GM12878 (cell line): ENCODE measurements at regions not wholly inside any gene's neighbourhood (a gene's known extent, or its start where the extent isn't known, plus 50 kb on each side); places are given as distances from the start of the nearest gene placed in this dataset.
"Not testable (repeated sequence)": the region's sequence is repeated elsewhere in the genome, so short reads cannot be mapped to it uniquely, and the experiment has no call there.

Source experiments
- ATAC-seq: fragments of 200-7000 bp; cut with Tn5 transposase; 3 replicates; pipeline ENCODE4 v1.9.1; 2020; ENCODE audit warnings: mild to moderate bottlenecking, moderate library complexity
- BruUV-seq: library from RNA; stranded (reverse); fragments of 400-500 nt; replicated peaks from 2 replicates; lab custom pipeline; 2021; lab: Mats Ljungman, UMichigan
- CTCF ChIA-PET: fragments of 300-600 bp; sonication (Branson Sonifier 250); formaldehyde crosslinking; extraction: SDS; loops from one replicate; lab custom pipeline; 2021; ENCODE audit warnings: inconsistent platforms; lab: Yijun Ruan, JAX
- POLR2A ChIA-PET: fragments of 350-600 bp; formaldehyde crosslinking; extraction: SDS; loops from one replicate; lab custom pipeline; 2021; ENCODE audit warnings: inconsistent platforms; lab: Charles Lee
- RAD21 ChIA-PET: fragments of 300-600 bp; sonication (Branson Sonifier 250); formaldehyde crosslinking; loops from one replicate; lab custom pipeline; 2023; ENCODE audit warnings: antibody characterized with exemption; ENCODE audit not compliant: unreplicated experiment; lab: Charles Lee
- SMC1A ChIA-PET: fragments of 300-600 bp; sonication (Branson Sonifier 250); formaldehyde crosslinking; loops from one replicate; lab custom pipeline; 2023; ENCODE audit not compliant: unreplicated experiment, uncharacterized antibody; lab: Charles Lee
- DNase-seq: peaks from one replicate; pipeline ENCODE4 v3.0.0-alpha.2; 2011; ENCODE audit warnings: low read depth, low spot score
- FAIRE-seq: peaks from 3 replicates; lab custom pipeline; 2011; peaks lifted over from hg19 to GRCh38; lab: Jason Lieb, UNC
- H2AFZ ChIP-seq: 2 replicates; pipeline ENCODE4 v1.6.0; 2011; ENCODE audit warnings: low read depth, low read length, control low read depth; ENCODE audit not compliant: control insufficient read depth
- H3K27ac ChIP-seq: 2 replicates; pipeline ENCODE4 v1.5.1; 2011; ENCODE audit warnings: control low read depth; ENCODE audit not compliant: control insufficient read depth, insufficient read depth
- H3K27me3 ChIP-seq, 2 experiments: replicated peaks in 1 of 2; 2 replicates each; pipeline versions ENCODE4 v1.6.0 to v1.6.1; 2011; ENCODE audit warnings: low read length in 1 of 2; ENCODE audit not compliant: control insufficient read depth in 2 of 2, insufficient read depth in 2 of 2
- H3K36me3 ChIP-seq, 2 experiments: 2 replicates each; pipeline ENCODE4 v1.5.1; 2011; ENCODE audit warnings: low read length in 1 of 2; ENCODE audit not compliant: control insufficient read depth in 2 of 2, insufficient read depth in 2 of 2
- H3K4me1 ChIP-seq: 2 replicates; pipeline ENCODE4 v1.6.1; 2011; ENCODE audit warnings: mild to moderate bottlenecking, low read length, moderate library complexity, mixed read lengths; ENCODE audit not compliant: control insufficient read depth, insufficient read depth
- H3K4me2 ChIP-seq: 2 replicates; pipeline ENCODE4 v1.6.0; 2011; ENCODE audit warnings: control low read depth; ENCODE audit not compliant: control insufficient read depth, insufficient read depth
- H3K4me3 ChIP-seq: fragments of 200-600 bp; sonication (generic); 2 replicates; pipeline ENCODE4 v1.5.1; 2016
- H3K79me2 ChIP-seq: 2 replicates; pipeline ENCODE4 v1.6.0; 2011; ENCODE audit warnings: low read length; ENCODE audit not compliant: control insufficient read depth, insufficient read depth
- H3K9ac ChIP-seq: 2 replicates; pipeline ENCODE4 v1.8.0; 2011; ENCODE audit warnings: low read length, control low read depth, mixed read lengths; ENCODE audit not compliant: control insufficient read depth, insufficient read depth
- H3K9me3 ChIP-seq: replicated peaks from 3 replicates; pipeline ENCODE4 v1.5.1; 2011; ENCODE audit warnings: mild to moderate bottlenecking, low read length; ENCODE audit not compliant: control insufficient read depth, insufficient read depth
- H4K20me1 ChIP-seq: 2 replicates; pipeline ENCODE4 v1.6.0; 2011; ENCODE audit not compliant: control insufficient read depth, insufficient read depth
- DPF2 ChIP-seq: fragments of 450-650 bp; IDR thresholded peaks from 2 replicates; pipeline ENCODE4 v1.6.1; 2017; ENCODE audit warnings: mild to moderate bottlenecking
- NBN ChIP-seq: fragments of 450-650 bp; IDR thresholded peaks from 2 replicates; pipeline ENCODE4 v1.6.1; 2016
- SKIL ChIP-seq: fragments of 450-650 bp; IDR thresholded peaks from 2 replicates; pipeline ENCODE4 v1.6.1; 2017; ENCODE audit warnings: mild to moderate bottlenecking, low read depth, inconsistent platforms; ENCODE audit not compliant: poor library complexity, severe bottlenecking
- SRF ChIP-seq, 2 experiments: IDR thresholded peaks; 2 replicates each; pipeline ENCODE4 v1.6.1; 2011; ENCODE audit warnings: low read depth in 2 of 2, low read length in 2 of 2, mild to moderate bottlenecking in 1 of 2, moderate library complexity in 1 of 2
- WGBS: methylation state at CpG from one replicate; pipeline ENCODE4 v1.1.6; 2016; ENCODE audit warnings: low lambda C conversion rate; ENCODE audit not compliant: insufficient replicate concordance, insufficient coverage; ENCODE audit errors: missing lambda C conversion rate; 5-methylcytosine and 5-hydroxymethylcytosine counted together
- in situ Hi-C: fragments of 300-500 bp; cut with MboI; formaldehyde crosslinking; loops from 9 replicates; pipeline ENCODE4 v1.14.3; 2018; ENCODE audit warnings: mixed read lengths
- intact Hi-C: fragments of 100-400 bp; cut with micrococcal nuclease; formaldehyde crosslinking; loops from one replicate; pipeline ENCODE4 v1.14.2; 2022; ENCODE audit not compliant: unreplicated experiment
- TF ChIP-seq, protein P1 (sequence below): IDR thresholded peaks from 2 replicates; pipeline ENCODE4 v1.6.1; 2012; ENCODE audit warnings: low read depth, low read length, improper control_type of control experiment

DNA sequence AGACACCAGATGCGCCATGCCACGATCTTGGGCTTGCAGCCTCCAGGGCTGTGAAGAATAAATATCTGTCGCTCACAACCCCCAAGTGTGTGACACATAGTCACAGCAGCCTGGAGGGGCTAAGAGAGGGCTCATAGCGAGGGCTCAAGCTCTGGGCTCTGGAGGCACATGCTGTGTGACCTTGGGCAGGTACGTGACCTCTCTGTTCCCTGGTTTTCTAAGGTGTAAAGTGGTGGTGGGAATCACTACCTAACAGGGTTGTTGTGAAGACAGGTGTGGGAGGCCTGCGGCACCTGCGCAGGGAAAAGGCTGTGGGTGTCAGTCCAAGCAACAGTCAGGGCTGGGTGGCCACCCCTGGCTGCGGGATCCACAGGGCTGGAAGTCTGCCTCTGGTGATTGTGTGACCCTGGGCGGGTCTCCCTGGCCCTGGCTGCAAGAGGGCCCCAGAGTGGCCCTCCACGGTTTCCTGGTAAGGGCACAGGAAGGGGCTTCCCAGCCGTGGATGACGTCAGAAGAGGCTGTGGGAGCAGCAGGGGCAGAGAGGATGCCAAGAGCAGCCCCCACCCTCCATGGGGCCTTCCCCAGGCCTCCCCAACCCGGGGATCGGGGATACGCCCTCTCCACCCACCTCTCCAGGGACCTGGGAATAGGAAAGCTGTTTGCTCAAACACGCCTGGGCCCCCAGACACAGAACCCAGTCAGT lies 218.8 kb upstream of the SGCG start (continued):
- no peak for TF ChIP-seq DPF2
- TF ChIP-seq SKIL, result no peak
- TF ChIP-seq NBN, result no peak
- TF ChIP-seq SRF (IDR thresholded peaks at IDR 0.05; ENCODE audit: low read depth in 2 of 2, low read length in 2 of 2), result no peak
- TF ChIP-seq, protein P1, sequence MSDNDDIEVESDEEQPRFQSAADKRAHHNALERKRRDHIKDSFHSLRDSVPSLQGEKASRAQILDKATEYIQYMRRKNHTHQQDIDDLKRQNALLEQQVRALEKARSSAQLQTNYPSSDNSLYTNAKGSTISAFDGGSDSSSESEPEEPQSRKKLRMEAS, result no peak

DNA sequence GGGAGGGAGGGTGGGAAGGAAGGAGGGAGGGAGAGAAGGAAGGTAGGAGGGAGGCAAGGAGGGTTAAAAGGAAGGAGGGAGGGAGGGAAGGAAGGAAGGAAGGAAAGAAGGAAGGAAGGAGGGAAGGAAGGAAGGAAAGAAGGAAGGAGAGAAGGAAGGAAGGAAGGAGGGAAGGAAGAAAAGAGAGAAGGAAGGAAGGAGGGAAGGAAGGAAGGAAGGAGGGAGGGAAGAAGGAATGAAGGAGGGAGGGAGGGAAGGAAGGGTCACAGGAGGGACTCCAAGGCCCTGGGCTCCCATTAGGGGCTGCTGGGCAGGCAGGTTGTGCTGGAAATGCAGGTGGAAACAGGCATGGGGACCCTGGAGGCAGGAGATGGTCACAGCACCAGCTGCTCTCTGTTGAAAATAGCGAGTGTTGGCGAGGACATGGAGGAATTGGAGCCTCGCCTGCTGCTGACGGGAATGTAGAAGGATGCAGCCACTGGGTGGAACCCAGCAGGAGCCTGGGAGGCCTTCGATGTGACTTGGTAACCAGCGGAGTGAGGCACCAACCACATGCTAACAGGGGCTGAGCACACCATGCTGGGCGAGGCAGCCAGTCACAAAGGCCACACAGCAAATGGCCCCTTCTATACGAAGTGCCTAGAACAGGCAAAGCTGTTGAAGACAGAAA lies 217.3 kb upstream of the SGCG start:
- H3K27me3 ChIP-seq, H3K4me2 ChIP-seq, intact Hi-C loops, H3K79me2 ChIP-seq, CTCF ChIA-PET, H3K4me3 ChIP-seq, H3K27ac ChIP-seq, H3K9me3 ChIP-seq, RAD21 ChIA-PET, H2AFZ ChIP-seq, BruUV-seq, SMC1A ChIA-PET, H3K9ac ChIP-seq, FAIRE-seq, POLR2A ChIA-PET, H4K20me1 ChIP-seq, H3K36me3 ChIP-seq, in situ Hi-C loops, DNase-seq, H3K4me1 ChIP-seq: not testable (repeated sequence)
- 24% methylated on average over 8 of the region's 8 CpGs for WGBS
- ATAC-seq, result peak; percentile 7; the same call in 1 of the 3 replicates
